Cerebellar cortex (tissue), 1 donor: ENCODE measurements at regions not wholly inside any gene's neighbourhood (a gene's known extent, or its start where the extent isn't known, plus 50 kb on each side); places are given as distances from the start of the nearest gene placed in this dataset.
"Not testable (repeated sequence)": the region's sequence is repeated elsewhere in the genome, so short reads cannot be mapped to it uniquely, and the experiment has no call there.

ENCODE experiments used
- DNase-seq: peaks from one replicate; pipeline ENCODE4 v3.0.0-alpha.2; 2015; ENCODE audit warnings: low spot score

GRCh38 chr17:30638968-30639367, 161.8 kb downstream of the GOSR1 start:
- not testable (repeated sequence) for DNase-seq

- not testable (repeated sequence) for DNase-seq
Measured at GRCh38 chr17:30631651-30632050, 154.4 kb downstream of the GOSR1 start.

- DNase-seq, result not testable (repeated sequence)
Measured at GRCh38 chr17:30625380-30625779, 148.2 kb downstream of the GOSR1 start.

GRCh38 chr17:30624180-30624579, 147.0 kb downstream of the GOSR1 start:
- not testable (repeated sequence) for DNase-seq

- not testable (repeated sequence) for DNase-seq
Measured at GRCh38 chr17:30609682-30610081, 132.5 kb downstream of the GOSR1 start.

- DNase-seq, result no peak
Measured at GRCh38 chr17:30605523-30605922, 128.3 kb downstream of the GOSR1 start.

- no peak for DNase-seq
Measured at GRCh38 chr17:30605027-30605426, 127.8 kb downstream of the GOSR1 start.

GRCh38 chr17:30602396-30602795, 125.2 kb downstream of the GOSR1 start:
- not testable (repeated sequence) for DNase-seq

GRCh38 chr17:30601984-30602383, 124.8 kb downstream of the GOSR1 start:
- DNase-seq, result peak; percentile 20

GRCh38 chr17:30600830-30601494, 123.8 kb downstream of the GOSR1 start:
- DNase-seq, result peak; percentile 44

GRCh38 chr17:30600060-30600829, 123.0 kb downstream of the GOSR1 start:
- peak; percentile 78 for DNase-seq

GRCh38 chr17:30599428-30600059, 122.3 kb downstream of the GOSR1 start:
- DNase-seq, result no peak

- DNase-seq, result no peak
Measured at GRCh38 chr17:30597776-30598288, 120.6 kb downstream of the GOSR1 start.

- not testable (repeated sequence) for DNase-seq
Measured at GRCh38 chr17:30596948-30597775, 120.0 kb downstream of the GOSR1 start.

GRCh38 chr17:30594953-30595371, 117.8 kb downstream of the GOSR1 start:
- DNase-seq, result not testable (repeated sequence)

- DNase-seq, result no peak
Measured at GRCh38 chr17:30594223-30594952, 117.2 kb downstream of the GOSR1 start.

- DNase-seq, result no peak
Measured at GRCh38 chr17:30590081-30590733, 113.0 kb downstream of the GOSR1 start.

- no peak for DNase-seq
Measured at GRCh38 chr17:30589431-30589830, 112.2 kb downstream of the GOSR1 start.

- DNase-seq, result no peak
Measured at GRCh38 chr17:30588798-30589247, 111.6 kb downstream of the GOSR1 start.

GRCh38 chr17:30586818-30587595, 109.8 kb downstream of the GOSR1 start:
- no peak for DNase-seq
